ENCODE measurements at regions not wholly inside any gene's neighbourhood (a gene's known extent, or its start where the extent isn't known, plus 50 kb on each side); places are given as distances from the start of the nearest gene placed in this dataset.

- DNase-seq (ENCODE audit: extremely low read depth, low read depth): no peak
- TF ChIP-seq CTCF (IDR thresholded peaks at IDR 0.05; ENCODE audit: low read depth, low read length): no peak
Observed at GRCh38 chr3:176395240-176395639, 802.0 kb downstream of the TBL1XR1 start.

- TF ChIP-seq CTCF (IDR thresholded peaks at IDR 0.05; ENCODE audit: low read depth, low read length): no peak
- no peak for DNase-seq (ENCODE audit: extremely low read depth, low read depth)
Observed at GRCh38 chr3:176378789-176379188, 818.5 kb downstream of the TBL1XR1 start.

DNA sequence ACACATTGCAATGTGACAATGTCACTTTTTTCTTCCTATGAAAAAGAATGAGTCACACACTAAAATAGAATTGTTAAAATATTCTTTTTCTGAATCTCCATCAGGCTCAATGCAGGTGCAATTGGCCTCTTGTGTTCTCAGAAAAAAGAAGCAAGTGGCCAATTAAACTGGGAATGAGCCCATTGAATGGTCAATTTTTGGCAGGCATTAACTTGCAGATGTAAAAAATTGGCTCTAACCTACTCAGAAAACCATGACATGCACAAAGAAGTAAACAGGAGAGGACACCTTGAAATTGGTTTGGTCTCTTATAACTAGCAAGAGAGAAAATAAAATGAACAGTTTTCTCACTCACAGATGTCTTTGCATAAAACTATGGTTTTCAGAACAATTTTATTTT is 820.8 kb downstream of the TBL1XR1 start:
- DNase-seq (ENCODE audit: extremely low read depth, low read depth): no peak
- no peak for TF ChIP-seq CTCF (IDR thresholded peaks at IDR 0.05; ENCODE audit: low read depth, low read length)

GRCh38 chr3:176375519-176375918 is 821.8 kb downstream of the TBL1XR1 start:
- TF ChIP-seq CTCF (IDR thresholded peaks at IDR 0.05; ENCODE audit: low read depth, low read length): no peak
- DNase-seq (ENCODE audit: extremely low read depth, low read depth): no peak

GRCh38 chr3:176362191-176362731 is 835.0 kb downstream of the TBL1XR1 start:
- no peak for TF ChIP-seq CTCF (IDR thresholded peaks at IDR 0.05; ENCODE audit: low read depth, low read length)
- no peak for DNase-seq (ENCODE audit: extremely low read depth, low read depth)

DNA sequence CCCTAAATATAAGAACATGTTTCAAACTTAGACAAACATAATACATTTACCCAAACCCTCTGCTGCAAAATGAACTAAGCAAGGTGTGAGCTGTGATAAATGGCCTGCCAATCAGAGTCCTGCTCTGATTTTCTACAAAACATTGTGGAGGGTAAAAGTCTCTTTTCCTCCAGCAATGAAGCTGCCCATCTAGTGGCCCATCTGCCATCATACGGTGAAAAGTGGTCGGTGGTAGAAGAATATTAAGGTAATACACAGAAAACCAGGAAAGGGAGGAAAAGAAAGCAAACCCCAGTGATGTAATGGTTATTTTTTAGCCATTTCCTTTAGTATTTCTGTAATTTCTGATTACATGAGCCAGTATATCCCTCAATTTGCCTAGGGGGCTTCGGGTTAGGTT is 838.1 kb downstream of the TBL1XR1 start:
- DNase-seq (ENCODE audit: extremely low read depth, low read depth): no peak
- no peak for TF ChIP-seq CTCF (IDR thresholded peaks at IDR 0.05; ENCODE audit: low read depth, low read length)

DNA sequence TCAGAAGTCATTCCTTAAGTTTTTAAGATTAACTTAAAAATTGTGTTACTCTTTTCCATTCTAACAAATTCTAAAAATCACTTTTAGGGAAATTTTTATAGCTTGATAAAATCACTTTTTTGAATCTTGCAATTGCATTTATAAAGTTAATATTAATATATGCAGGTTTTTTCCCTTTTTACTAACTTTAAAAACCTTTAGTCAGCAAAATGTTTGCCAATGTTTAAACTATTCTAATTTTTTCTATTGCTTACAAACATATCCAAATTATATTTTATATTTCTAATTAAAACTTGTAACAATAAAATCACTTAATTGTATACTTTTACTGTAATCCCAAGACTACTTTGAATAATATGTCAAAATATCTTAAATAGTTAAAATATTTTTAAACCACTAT is 839.4 kb downstream of the TBL1XR1 start:
- no peak for TF ChIP-seq CTCF (IDR thresholded peaks at IDR 0.05; ENCODE audit: low read depth, low read length)
- DNase-seq (ENCODE audit: extremely low read depth, low read depth): no peak

Data from AG09319 (cell line).